K562 (cell line): ENCODE measurements at regions not wholly inside any gene's neighbourhood (a gene's known extent, or its start where the extent isn't known, plus 50 kb on each side); places are given as distances from the start of the nearest gene placed in this dataset.

ENCODE experiments used
- ATAC-seq: fragments of 200-7000 bp; cut with Tn5 transposase; 3 replicates; pipeline ENCODE4 v1.9.1; 2020; ENCODE audit warnings: moderate library complexity
- BruUV-seq: library from RNA; stranded (reverse); fragments of 400-500 nt; replicated peaks from 2 replicates; lab custom pipeline; 2021; lab: Mats Ljungman, UMichigan
- CTCF ChIA-PET: fragments of 300-600 bp; formaldehyde crosslinking; extraction: SDS; loops from one replicate; lab custom pipeline; 2021; ENCODE audit warnings: low intra/inter-chr PET ratio; lab: Yijun Ruan, JAX
- POLR2A ChIA-PET: fragments of 300-600, 350-650 bp; sonication (Branson Sonifier 250); formaldehyde crosslinking; extraction: SDS; loops from one replicate; lab custom pipeline; 2021; ENCODE audit warnings: antibody characterized with exemption, inconsistent platforms; lab: Yijun Ruan, JAX
- DNase-seq, 4 experiments: peaks; one replicate each; pipeline versions ENCODE4 v3.0.0 to v3.0.0-alpha.2; 2011 to 2018; ENCODE audit warnings: low spot score in 3 of 4, mixed read lengths in 3 of 4; ENCODE audit errors: extremely low read depth in 1 of 4
- FAIRE-seq: peaks from 2 replicates; lab custom pipeline; 2011; peaks lifted over from hg19 to GRCh38; lab: Jason Lieb, UNC
- H2AFZ ChIP-seq: 2 replicates; pipeline ENCODE4 v1.6.0; 2011; ENCODE audit warnings: low read depth, low read length, control low read depth, inconsistent platforms
- H3K27ac ChIP-seq: fragments of 200-600 bp; 3 replicates; pipeline ENCODE4 v1.8.0; 2011; ENCODE audit warnings: low read depth, mild to moderate bottlenecking, control low read depth, inconsistent platforms, low read length, moderate library complexity, mixed read lengths; ENCODE audit errors: extremely low read depth
- H3K27me3 ChIP-seq, 2 experiments: fragments of 300-600 bp in 1 of 2; 2 replicates in 1 of 2; 3 replicates in 1 of 2; pipeline versions ENCODE4 v1.6.0 to v1.8.0; 2011; ENCODE audit warnings: inconsistent platforms in 2 of 2, low read length in 2 of 2, mild to moderate bottlenecking in 1 of 2, mixed read lengths in 1 of 2, moderate library complexity in 1 of 2; ENCODE audit not compliant: control insufficient read depth in 2 of 2, insufficient read depth in 2 of 2
- H3K36me3 ChIP-seq: fragments of 300-600 bp; 3 replicates; pipeline ENCODE4 v1.8.0; 2011; ENCODE audit warnings: mild to moderate bottlenecking, low read length, inconsistent platforms; ENCODE audit not compliant: control insufficient read depth, insufficient read depth
- H3K4me1 ChIP-seq, 2 experiments: fragments of 200-600 bp in 1 of 2; replicated peaks in 1 of 2; 2 replicates in 1 of 2; 3 replicates in 1 of 2; pipeline versions ENCODE4 v1.5.1 to v1.8.0; 2011; ENCODE audit warnings: inconsistent platforms in 2 of 2, low read length in 2 of 2, mild to moderate bottlenecking in 1 of 2, mixed read lengths in 1 of 2, moderate library complexity in 1 of 2; ENCODE audit not compliant: control insufficient read depth in 2 of 2, insufficient read depth in 2 of 2
- H3K4me2 ChIP-seq: 2 replicates; pipeline ENCODE4 v1.6.1; 2011; ENCODE audit warnings: low read length, control low read depth, inconsistent platforms, mixed read lengths; ENCODE audit not compliant: insufficient read depth
- H3K4me3 ChIP-seq: fragments of 200-600 bp; sonication (generic), shearing (Covaris generic); 2 replicates; pipeline ENCODE4 v1.5.1; 2016; ENCODE audit warnings: control low read depth, inconsistent platforms
- H3K79me2 ChIP-seq: fragments of 200-600 bp; 3 replicates; pipeline ENCODE4 v1.8.0; 2011; ENCODE audit warnings: low read length, inconsistent platforms; ENCODE audit not compliant: control insufficient read depth, insufficient read depth
- H3K9ac ChIP-seq, 2 experiments: 2 replicates each; pipeline versions ENCODE4 v1.6.0 to v1.6.1; 2011; ENCODE audit warnings: low read depth in 2 of 2, low read length in 2 of 2, control low read depth in 1 of 2, inconsistent platforms in 1 of 2, mild to moderate bottlenecking in 1 of 2, mixed read lengths in 1 of 2; ENCODE audit not compliant: insufficient read depth in 1 of 2
- H3K9me1 ChIP-seq: one replicate; pipeline ENCODE4 v1.6.0; 2011; ENCODE audit warnings: inconsistent platforms, mild to moderate bottlenecking, low read length, moderate library complexity; ENCODE audit not compliant: control insufficient read depth, insufficient read depth
- H3K9me3 ChIP-seq: replicated peaks from 2 replicates; pipeline ENCODE4 v1.5.1; 2011; ENCODE audit warnings: low read depth, low read length, inconsistent platforms; ENCODE audit not compliant: control insufficient read depth, insufficient read depth
- H4K20me1 ChIP-seq: replicated peaks from 2 replicates; pipeline ENCODE4 v1.6.1; 2011; ENCODE audit warnings: low read length, inconsistent platforms, mixed read lengths; ENCODE audit not compliant: control insufficient read depth, insufficient read depth
- BHLHE40 ChIP-seq: IDR thresholded peaks from 2 replicates; pipeline ENCODE4 v1.6.1; 2011; ENCODE audit warnings: low read length, improper control_type of control experiment
- E2F8 ChIP-seq: fragments of 450-650 bp; IDR thresholded peaks from 2 replicates; pipeline ENCODE4 v1.7.1; 2018; ENCODE audit warnings: mild to moderate bottlenecking, low read depth; ENCODE audit not compliant: partially characterized antibody
- ETV1 ChIP-seq: fragments of 450-650 bp; conservative IDR thresholded peaks from 2 replicates; pipeline ENCODE4 v1.6.1; 2016; ENCODE audit warnings: missing genetic modification characterization, control low read depth, low read depth, missing compliant biosample characterization
- HMG20A ChIP-seq: fragments of 450-650 bp; formaldehyde crosslinking; conservative IDR thresholded peaks from 2 replicates; pipeline ENCODE4 v1.4.0; 2020; ENCODE audit warnings: mild to moderate bottlenecking, mixed read lengths
- NFIX ChIP-seq: fragments of 250-450 bp; sonication (Bioruptor Pico); IDR thresholded peaks from 2 replicates; pipeline ENCODE4 v1.4.0; 2020; ENCODE audit warnings: low read depth, mild to moderate bottlenecking, moderate library complexity
- POLR3A ChIP-seq: IDR thresholded peaks from 2 replicates; pipeline ENCODE4 v1.6.1; 2011; ENCODE audit warnings: borderline replicate concordance, mild to moderate bottlenecking, moderate library complexity; ENCODE audit not compliant: insufficient read length, insufficient read depth; ENCODE audit errors: extremely low read depth
- RNF2 ChIP-seq: sonication (generic); IDR thresholded peaks from 2 replicates; pipeline ENCODE4 v1.6.1; 2016
- SNAPC5 ChIP-seq: fragments of 250-450 bp; sonication (Bioruptor Pico); IDR thresholded peaks from 2 replicates; pipeline ENCODE4 v1.8.0; 2021; ENCODE audit warnings: moderate library complexity, mild to moderate bottlenecking, inconsistent platforms
- XRCC5 ChIP-seq: fragments of 200-400 bp; formaldehyde crosslinking; IDR thresholded peaks from 2 replicates; pipeline ENCODE4 v1.6.1; 2017; ENCODE audit warnings: low read depth, mild to moderate bottlenecking, low read length
- ZSCAN32 ChIP-seq: fragments of 450-650 bp; formaldehyde crosslinking; IDR thresholded peaks from 2 replicates; pipeline ENCODE4 v1.4.0; 2020; ENCODE audit warnings: mild to moderate bottlenecking, moderate library complexity
- WGBS: fragments of 100-300 bp; shearing (Covaris generic); methylation state at CpG from one replicate; pipeline ENCODE4 v1.1.6; 2016; ENCODE audit warnings: low coverage, mixed read lengths; ENCODE audit not compliant: insufficient coverage; ENCODE audit errors: missing lambda C conversion rate; 5-methylcytosine and 5-hydroxymethylcytosine counted together
- in situ Hi-C: fragments of 300-500 bp; cut with MboI; formaldehyde crosslinking; loops from 4 replicates; pipeline ENCODE4 v1.15.0; 2018; ENCODE audit warnings: inconsistent platforms, mixed read lengths
- intact Hi-C: fragments of 100-400 bp; cut with micrococcal nuclease; formaldehyde crosslinking; loops from 2 replicates; pipeline ENCODE4 v1.14.2; 2022

DNA sequence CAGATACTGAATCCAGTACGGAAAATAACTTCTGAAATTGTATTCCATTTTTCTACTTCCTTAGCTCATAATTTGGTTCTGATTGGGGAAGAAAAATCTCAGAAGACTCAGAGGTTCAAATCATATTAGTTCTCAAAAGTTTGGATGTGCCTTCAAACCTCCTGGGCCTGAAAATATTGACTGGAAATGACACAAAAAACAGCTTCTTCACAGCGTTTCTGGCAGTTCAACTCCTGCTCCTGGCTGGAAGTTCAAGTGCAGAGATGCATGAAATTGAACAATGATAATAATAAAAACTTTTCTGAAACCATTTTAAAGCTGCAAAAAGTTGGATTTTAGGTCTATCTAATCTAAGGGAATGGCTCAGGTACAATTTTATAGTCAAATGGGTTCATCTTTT lies 1459.9 kb upstream of the CELF4 start (continued):
- no peak for TF ChIP-seq E2F8
- no peak for TF ChIP-seq POLR3A
- TF ChIP-seq, all 486 proteins: peak for 0

GRCh38 chr18:39019989-39020388 lies 1454.4 kb upstream of the CELF4 start:
- Histone ChIP-seq H3K4me3 (no peak overlapping the region), H3K9ac (no peak overlapping the region), H3K27me3 (no peaks in the 10 kb centered on the region), H4K20me1 (no peaks in the 10 kb centered on the region), H3K36me3 (no peaks in the 10 kb centered on the region), H3K79me2 (no peaks in the 10 kb centered on the region), H3K27ac (no peak overlapping the region), H3K4me1 (no peaks in the 10 kb centered on the region), H3K9me1 (no peaks in the 10 kb centered on the region), H3K4me2 (no peak overlapping the region), H2AFZ (no peak overlapping the region), H3K9me3 (no peaks in the 10 kb centered on the region)
- no peak for TF ChIP-seq XRCC5
- TF ChIP-seq HMG20A (CRISPR knock-in tag), result no peak
- TF ChIP-seq BHLHE40, result no peak
- no peak for TF ChIP-seq SNAPC5 (CRISPR knock-in tag)
- no peak for TF ChIP-seq RNF2
- no peak for TF ChIP-seq ZSCAN32 (CRISPR knock-in tag)
- TF ChIP-seq ETV1 (tag), result no peak
- TF ChIP-seq NFIX (CRISPR knock-in tag), result no peak
- CTCF ChIA-PET, result no interaction called here
- in situ Hi-C loops (no loop called here), intact Hi-C loops (no loop called here)
- no TSS peak for BruUV-seq
- FAIRE-seq, result no peak
- POLR2A ChIA-PET, result no interaction called here
- 0% methylated on average over 3 of the region's 3 CpGs for WGBS
- ATAC-seq, result no peak
- DNase-seq, result no peak
